Upper lobe of left lung (tissue), 6 donors: ENCODE measurements at regions not wholly inside any gene's neighbourhood (a gene's known extent, or its start where the extent isn't known, plus 50 kb on each side); places are given as distances from the start of the nearest gene placed in this dataset.

Experiments
- ATAC-seq, 2 donors: fragments of 200-7000 bp; cut with Tn5 transposase; one replicate each; pipeline ENCODE4 v1.9.1; 2022; ENCODE audit warnings: mild to moderate bottlenecking in 2 of 2, moderate library complexity in 2 of 2; ENCODE audit not compliant: low FRiP score in 2 of 2
- DNase-seq, 2 donors: peaks; one replicate each; pipeline ENCODE4 v3.0.0-alpha.2; 2019 to 2020
- H3K27ac ChIP-seq, 4 donors: fragments of 200-600 bp; sonication (generic); one replicate each; pipeline ENCODE4 v1.5.1; 2016 to 2019
- H3K27me3 ChIP-seq, 4 donors: fragments of 200-600 bp; sonication (generic); one replicate each; pipeline ENCODE4 v1.5.1; 2017 to 2019
- H3K36me3 ChIP-seq, 4 donors: fragments of 200-600 bp; sonication (generic); one replicate each; pipeline ENCODE4 v1.5.1; 2016 to 2019
- H3K4me1 ChIP-seq, 4 donors: fragments of 200-600 bp; sonication (generic); one replicate each; pipeline ENCODE4 v1.5.1; 2018 to 2019
- H3K4me3 ChIP-seq, 4 donors: fragments of 200-600 bp; sonication (generic); one replicate each; pipeline ENCODE4 v1.5.1; 2017 to 2019; ENCODE audit warnings: mild to moderate bottlenecking in 2 of 4, moderate library complexity in 1 of 4
- H3K9me3 ChIP-seq, 4 donors: fragments of 200-600 bp; sonication (generic); one replicate each; pipeline ENCODE4 v1.5.1; 2018 to 2019
- EP300 ChIP-seq, 4 donors: sonication (generic); formaldehyde crosslinking; IDR thresholded peaks; one replicate each; pipeline ENCODE4 v1.5.1; 2017; ENCODE audit warnings: antibody characterized with exemption in 4 of 4, control low read depth in 2 of 4
- POLR2A ChIP-seq, 4 donors: fragments of 450-650 bp; IDR thresholded peaks; one replicate each; pipeline ENCODE4 v1.5.1; 2016 to 2017; ENCODE audit warnings: antibody characterized with exemption in 4 of 4, mild to moderate bottlenecking in 2 of 4
- POLR2AphosphoS5 ChIP-seq, 2 donors: sonication (generic); formaldehyde crosslinking; IDR thresholded peaks; one replicate each; pipeline ENCODE4 v1.5.1; 2017; ENCODE audit warnings: antibody characterized with exemption in 2 of 2
- WGBS, 2 donors: methylation state at CpG; one replicate each; pipeline ENCODE4 v1.1.5; 2017 to 2018; 5-methylcytosine and 5-hydroxymethylcytosine counted together
- TF ChIP-seq, protein P1 (sequence below), 6 experiments: fragments of 450-650 bp in 4 of 6; fragments of 200-600 bp in 2 of 6; sonication (generic) in 2 of 6; IDR thresholded peaks; one replicate each; pipeline ENCODE4 v1.5.1; 2016 to 2019; ENCODE audit warnings: antibody characterized with exemption in 6 of 6
- donor health status: DM: no; HTN: no; CAD: no; lungs with moderate emphysema.
- donor health status: DM: no; HTN: yes; CAD: no; lungs with severe emphysema.

DNA sequence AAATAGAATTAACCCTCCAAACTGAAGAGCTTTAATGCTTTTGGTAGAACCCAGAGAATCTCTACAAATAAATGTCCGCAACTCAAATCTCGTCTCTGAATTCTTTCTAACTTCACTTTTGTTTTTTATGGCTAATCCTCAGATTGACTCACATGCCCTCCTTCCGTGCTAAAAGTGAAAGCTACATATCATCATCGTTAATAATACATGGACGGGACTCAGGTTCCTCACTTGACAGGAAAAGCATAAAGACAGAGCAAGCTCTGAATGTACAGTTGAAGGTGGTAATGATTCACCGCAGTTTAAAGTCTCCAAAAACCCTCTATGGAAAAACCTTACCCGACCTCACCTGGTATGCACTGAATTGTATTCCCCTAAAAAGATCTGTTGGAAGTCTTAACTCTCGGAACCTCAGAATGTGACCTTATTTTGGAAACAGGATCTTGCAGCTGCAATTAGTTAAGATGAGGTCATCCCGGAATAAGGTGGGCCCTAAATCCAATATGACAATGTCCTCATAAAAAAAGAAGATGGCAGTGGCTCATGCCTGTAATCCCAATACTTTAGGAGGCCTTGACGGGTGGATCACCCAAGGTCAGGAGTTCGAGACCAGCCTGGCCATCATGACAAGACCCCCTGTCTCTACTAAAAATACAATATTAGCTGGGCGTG, 147.4 kb upstream of the FOXN3 start:
- no peaks in the 10 kb centered on the region for H3K27me3 ChIP-seq
- no peaks in the 10 kb centered on the region for H3K9me3 ChIP-seq
- TF ChIP-seq POLR2AphosphoS5 (IDR thresholded peaks at IDR 0.05) (no peak), EP300 (IDR thresholded peaks at IDR 0.05) (no peak), POLR2A (IDR thresholded peaks at IDR 0.05) (no peak)
- TF ChIP-seq, protein P1, sequence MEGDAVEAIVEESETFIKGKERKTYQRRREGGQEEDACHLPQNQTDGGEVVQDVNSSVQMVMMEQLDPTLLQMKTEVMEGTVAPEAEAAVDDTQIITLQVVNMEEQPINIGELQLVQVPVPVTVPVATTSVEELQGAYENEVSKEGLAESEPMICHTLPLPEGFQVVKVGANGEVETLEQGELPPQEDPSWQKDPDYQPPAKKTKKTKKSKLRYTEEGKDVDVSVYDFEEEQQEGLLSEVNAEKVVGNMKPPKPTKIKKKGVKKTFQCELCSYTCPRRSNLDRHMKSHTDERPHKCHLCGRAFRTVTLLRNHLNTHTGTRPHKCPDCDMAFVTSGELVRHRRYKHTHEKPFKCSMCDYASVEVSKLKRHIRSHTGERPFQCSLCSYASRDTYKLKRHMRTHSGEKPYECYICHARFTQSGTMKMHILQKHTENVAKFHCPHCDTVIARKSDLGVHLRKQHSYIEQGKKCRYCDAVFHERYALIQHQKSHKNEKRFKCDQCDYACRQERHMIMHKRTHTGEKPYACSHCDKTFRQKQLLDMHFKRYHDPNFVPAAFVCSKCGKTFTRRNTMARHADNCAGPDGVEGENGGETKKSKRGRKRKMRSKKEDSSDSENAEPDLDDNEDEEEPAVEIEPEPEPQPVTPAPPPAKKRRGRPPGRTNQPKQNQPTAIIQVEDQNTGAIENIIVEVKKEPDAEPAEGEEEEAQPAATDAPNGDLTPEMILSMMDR (IDR thresholded peaks at IDR 0.05): no peak
- DNase-seq (no peak), ATAC-seq (peak in 1 of 2 donors; percentile 47)
- H3K36me3 ChIP-seq: no peaks in the 10 kb centered on the region
- H3K27ac ChIP-seq: peak overlapping the region in 2 of 4 donors; percentile 4 to 27
- peak overlapping the region in 1 of 4 donors; percentile 6 for H3K4me3 ChIP-seq
- WGBS, 2 donors: 73 to 77% methylated on average over 12 of the region's 12 CpGs
- H3K4me1 ChIP-seq: peaks cover 0 to 11% (median 8%) of the 10 kb centered on the region in 4 donors

DNA sequence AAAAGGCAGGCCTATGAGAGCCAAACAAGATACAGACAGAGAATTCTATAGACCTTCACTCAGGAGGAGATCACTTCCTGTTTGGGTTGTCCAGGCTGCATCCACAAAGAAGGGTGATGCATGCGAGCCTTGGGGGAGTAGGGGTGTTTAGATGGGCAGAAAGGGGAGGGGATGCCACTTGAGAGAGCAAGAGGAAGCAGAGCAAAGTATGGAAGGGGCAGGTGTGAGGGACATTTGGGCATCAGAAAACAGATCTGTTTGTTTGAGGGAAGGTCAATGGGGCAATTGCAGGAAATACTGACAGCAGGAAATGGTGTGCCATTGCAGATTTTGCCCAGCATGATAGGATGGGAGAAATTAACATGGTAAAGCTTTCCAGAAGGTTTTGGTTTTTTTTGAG, 146.4 kb upstream of the FOXN3 start:
- no peak overlapping the region for H3K4me3 ChIP-seq
- ATAC-seq: no peak
- WGBS, 2 donors: 79 to 82% methylated on average over 1 of the region's 1 CpG
- H3K36me3 ChIP-seq: no peaks in the 10 kb centered on the region
- no peak for DNase-seq
- peaks cover 0 to 11% (median 8%) of the 10 kb centered on the region in 4 donors for H3K4me1 ChIP-seq
- TF ChIP-seq, protein P1 (IDR thresholded peaks at IDR 0.05): no peak
- TF ChIP-seq POLR2A (IDR thresholded peaks at IDR 0.05) (no peak), POLR2AphosphoS5 (IDR thresholded peaks at IDR 0.05) (no peak), EP300 (IDR thresholded peaks at IDR 0.05) (no peak)
- H3K27me3 ChIP-seq: no peaks in the 10 kb centered on the region
- H3K27ac ChIP-seq: no peak overlapping the region
- H3K9me3 ChIP-seq: no peaks in the 10 kb centered on the region

DNA sequence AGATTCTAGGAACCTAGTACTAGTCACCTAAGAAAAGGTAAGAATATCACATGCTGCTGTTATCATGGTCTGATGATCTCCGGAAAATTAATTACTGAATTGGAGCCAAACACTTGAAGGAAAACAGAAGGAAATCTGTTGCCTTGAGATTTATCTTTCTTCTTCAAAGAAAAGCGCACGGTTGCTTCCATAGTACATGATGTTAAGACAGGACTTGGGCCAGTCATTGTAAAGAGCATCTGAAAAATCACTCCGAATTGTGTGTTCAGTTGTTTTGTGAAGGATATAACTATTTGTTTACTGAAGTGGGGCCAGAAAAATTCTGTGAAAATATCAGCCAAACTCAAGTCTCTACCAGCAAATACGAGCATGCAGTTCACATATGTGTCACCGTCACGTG, 134.9 kb upstream of the FOXN3 start:
- TF ChIP-seq POLR2A (IDR thresholded peaks at IDR 0.05) (no peak), EP300 (IDR thresholded peaks at IDR 0.05) (no peak), POLR2AphosphoS5 (IDR thresholded peaks at IDR 0.05) (no peak)
- TF ChIP-seq, protein P1 (IDR thresholded peaks at IDR 0.05): no peak
- H3K36me3 ChIP-seq: no peaks in the 10 kb centered on the region
- H3K4me3 ChIP-seq: no peak overlapping the region
- H3K4me1 ChIP-seq: no peaks in the 10 kb centered on the region
- 68 to 74% methylated on average over 7 of the region's 7 CpGs for WGBS, 2 donors
- ATAC-seq (no peak), DNase-seq (no peak)
- H3K27me3 ChIP-seq: no peaks in the 10 kb centered on the region
- no peaks in the 10 kb centered on the region for H3K9me3 ChIP-seq
- H3K27ac ChIP-seq: peak overlapping the region in 1 of 4 donors; percentile 30

DNA sequence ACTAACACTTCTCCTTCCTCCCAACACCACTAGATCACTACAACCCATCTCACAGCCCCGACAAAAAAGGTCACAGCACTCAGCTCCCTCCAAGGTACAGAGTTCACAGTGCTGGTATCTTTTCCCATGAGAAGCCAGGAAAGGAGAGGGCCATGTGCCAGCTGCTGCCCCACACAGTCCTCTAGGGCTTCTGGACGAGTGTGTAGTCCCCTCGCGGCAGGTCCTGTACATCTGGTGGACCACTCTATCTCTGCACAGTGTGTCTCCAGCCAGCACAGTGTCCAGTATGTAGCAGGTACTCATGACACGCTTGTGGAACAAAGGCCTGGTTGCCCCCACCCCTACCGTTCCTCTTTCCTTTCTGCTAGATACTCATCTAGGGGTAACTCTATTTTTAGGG, 134.4 kb upstream of the FOXN3 start:
- DNase-seq (no peak), ATAC-seq (peak in 1 of 2 donors; percentile 61)
- H3K36me3 ChIP-seq: no peaks in the 10 kb centered on the region
- no peak overlapping the region for H3K4me3 ChIP-seq
- no peaks in the 10 kb centered on the region for H3K27me3 ChIP-seq
- TF ChIP-seq POLR2AphosphoS5 (IDR thresholded peaks at IDR 0.05) (no peak), EP300 (IDR thresholded peaks at IDR 0.05) (no peak), POLR2A (IDR thresholded peaks at IDR 0.05) (no peak)
- TF ChIP-seq, protein P1 (IDR thresholded peaks at IDR 0.05): no peak
- 74 to 77% methylated on average over 4 to 6 of the region's 6 CpGs for WGBS, 2 donors
- no peaks in the 10 kb centered on the region for H3K9me3 ChIP-seq
- H3K27ac ChIP-seq: peak overlapping the region in 1 of 4 donors; percentile 30
- no peaks in the 10 kb centered on the region for H3K4me1 ChIP-seq

DNA sequence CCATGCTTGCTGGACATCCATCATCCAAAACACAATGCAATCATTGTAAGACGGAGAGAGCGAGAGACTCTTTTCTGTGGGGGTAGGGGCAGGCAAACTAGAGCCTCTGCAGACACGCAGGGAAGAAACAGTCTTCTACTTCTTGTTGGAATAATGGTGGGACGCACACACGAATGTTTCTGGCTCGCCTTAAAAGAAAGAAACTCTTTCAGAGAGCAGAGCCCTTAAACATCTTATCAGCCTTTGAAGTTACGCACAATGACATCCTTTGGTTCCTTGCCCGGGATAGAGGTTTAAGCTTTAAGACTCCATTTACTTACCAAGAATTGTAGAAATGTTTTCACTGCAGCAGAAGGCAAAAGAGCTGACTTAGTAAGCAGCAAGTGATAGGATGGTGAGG, 133.8 kb upstream of the FOXN3 start:
- 66 to 68% methylated on average over 8 of the region's 8 CpGs for WGBS, 2 donors
- no peak overlapping the region for H3K27ac ChIP-seq
- H3K4me3 ChIP-seq: no peak overlapping the region
- no peak for TF ChIP-seq POLR2AphosphoS5 (IDR thresholded peaks at IDR 0.05)
- TF ChIP-seq, protein P1 (IDR thresholded peaks at IDR 0.05): no peak
- TF ChIP-seq POLR2A (IDR thresholded peaks at IDR 0.05): no peak
- no peak for TF ChIP-seq EP300 (IDR thresholded peaks at IDR 0.05)
- DNase-seq (no peak), ATAC-seq (no peak)
- H3K36me3 ChIP-seq: no peaks in the 10 kb centered on the region
- H3K4me1 ChIP-seq: no peaks in the 10 kb centered on the region
- no peaks in the 10 kb centered on the region for H3K9me3 ChIP-seq
- no peaks in the 10 kb centered on the region for H3K27me3 ChIP-seq
